ENCODE measurements at regions not wholly inside any gene's neighbourhood (a gene's known extent, or its start where the extent isn't known, plus 50 kb on each side); places are given as distances from the start of the nearest gene placed in this dataset.

GRCh38 chr12:107431942-107432341 lies 253.7 kb upstream of the PWP1 start:
- TF ChIP-seq ZFX (IDR thresholded peaks at IDR 0.05), result no peak
- H3K27ac ChIP-seq, result no peak overlapping the region

- H3K27ac ChIP-seq, result no peak overlapping the region
- TF ChIP-seq ZFX (IDR thresholded peaks at IDR 0.05) (no peak), CTCF (conservative IDR thresholded peaks at IDR 0.05) (no peak)
These were observed 250.5 kb upstream of the PWP1 start for GRCh38 chr12:107435072-107435471.

- TF ChIP-seq ZFX (IDR thresholded peaks at IDR 0.05), result no peak
- no peak for TF ChIP-seq CTCF (conservative IDR thresholded peaks at IDR 0.05)
- no peak overlapping the region for H3K27ac ChIP-seq
These were observed 250.1 kb upstream of the PWP1 start for GRCh38 chr12:107435520-107435919.

- H3K27ac ChIP-seq, result no peak overlapping the region
- TF ChIP-seq CTCF (conservative IDR thresholded peaks at IDR 0.05), result no peak
- no peak for TF ChIP-seq ZFX (IDR thresholded peaks at IDR 0.05)
These were observed 249.2 kb upstream of the PWP1 start for GRCh38 chr12:107436376-107436775.

GRCh38 chr12:107436836-107437235 lies 248.8 kb upstream of the PWP1 start:
- TF ChIP-seq ZFX (IDR thresholded peaks at IDR 0.05) (no peak), CTCF (conservative IDR thresholded peaks at IDR 0.05) (no peak)
- no peak overlapping the region for H3K27ac ChIP-seq

- TF ChIP-seq ZFX (IDR thresholded peaks at IDR 0.05), result no peak
- no peak for TF ChIP-seq CTCF (conservative IDR thresholded peaks at IDR 0.05)
- no peak overlapping the region for H3K27ac ChIP-seq
These were observed 247.6 kb upstream of the PWP1 start for GRCh38 chr12:107437954-107438353.

- TF ChIP-seq CTCF (conservative IDR thresholded peaks at IDR 0.05) (no peak), ZFX (IDR thresholded peaks at IDR 0.05) (no peak)
- no peak overlapping the region for H3K27ac ChIP-seq
These were observed 246.4 kb upstream of the PWP1 start for GRCh38 chr12:107439026-107439738.

- TF ChIP-seq CTCF (conservative IDR thresholded peaks at IDR 0.05), result no peak
- no peak for TF ChIP-seq ZFX (IDR thresholded peaks at IDR 0.05)
- no peak overlapping the region for H3K27ac ChIP-seq
These were observed 245.0 kb upstream of the PWP1 start for GRCh38 chr12:107440606-107441005.
